Activated naive CD4-positive, alpha-beta T cell treated with Interleukin-2 at 50 U/mL for 16 hours (primary cell): ENCODE measurements at regions not wholly inside any gene's neighbourhood (a gene's known extent, or its start where the extent isn't known, plus 50 kb on each side); places are given as distances from the start of the nearest gene placed in this dataset.

Source experiments
- DNase-seq: peaks from one replicate; pipeline ENCODE4 v3.0.0-alpha.2; 2020

GRCh38 chrY:19140285-19140920 is 366.9 kb upstream of the HSFY2 start:
- DNase-seq = no peak

DNA sequence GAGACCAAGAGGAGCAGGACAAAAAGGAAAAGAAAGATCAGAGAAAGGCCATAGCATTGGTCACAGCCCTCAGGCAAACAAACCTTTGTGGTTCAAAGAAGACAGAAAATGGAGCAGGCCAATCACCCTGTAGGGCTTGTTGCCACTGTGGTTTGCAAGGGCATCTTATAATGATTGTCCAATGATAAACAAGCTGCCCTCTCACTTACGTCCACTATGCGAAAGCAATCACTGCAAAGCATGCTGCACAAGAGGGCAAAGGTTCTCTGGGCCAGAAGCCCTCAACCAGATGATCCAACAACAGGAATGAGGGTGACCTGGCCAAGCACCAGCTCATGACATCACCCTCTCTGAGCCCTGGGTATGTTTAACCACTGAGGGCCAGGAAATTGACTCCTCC is 360.9 kb upstream of the HSFY2 start:
- no peak for DNase-seq

DNA sequence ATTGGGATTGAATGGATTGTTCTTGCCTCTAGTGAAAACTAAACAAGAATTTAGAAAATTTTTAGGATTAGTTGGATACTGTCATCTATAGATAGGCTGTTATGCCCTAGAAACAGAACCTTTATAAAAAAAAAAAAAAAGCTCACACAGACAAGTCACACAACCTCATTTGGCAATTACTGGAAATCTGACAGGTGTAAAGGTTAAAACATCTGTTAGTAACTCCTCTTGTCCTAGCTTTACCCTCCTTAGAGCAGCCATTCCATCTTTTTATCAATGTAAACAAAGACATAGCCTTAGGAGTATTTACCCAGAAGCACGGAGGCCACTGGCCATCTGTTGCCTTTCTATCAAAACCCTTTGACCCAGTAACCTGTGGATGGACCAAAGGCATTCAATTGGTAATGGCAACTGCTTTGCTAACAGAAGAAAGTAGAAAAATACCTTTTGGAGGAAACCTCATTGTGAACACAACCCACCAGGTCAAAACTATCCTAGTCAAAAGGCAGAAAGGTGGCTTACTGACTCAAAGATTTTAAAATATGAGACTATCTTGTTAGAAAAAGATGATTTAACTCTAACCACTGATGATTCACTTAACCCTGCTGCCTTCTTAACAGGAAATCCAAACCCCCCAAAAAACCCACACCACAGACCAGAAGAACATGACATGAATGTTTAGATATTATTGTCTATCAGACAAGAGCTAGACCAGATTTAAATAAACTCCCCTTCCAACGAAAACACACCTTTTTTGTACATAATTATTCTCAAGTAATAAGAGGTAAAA is 357.2 kb upstream of the HSFY2 start:
- DNase-seq = no peak

DNA sequence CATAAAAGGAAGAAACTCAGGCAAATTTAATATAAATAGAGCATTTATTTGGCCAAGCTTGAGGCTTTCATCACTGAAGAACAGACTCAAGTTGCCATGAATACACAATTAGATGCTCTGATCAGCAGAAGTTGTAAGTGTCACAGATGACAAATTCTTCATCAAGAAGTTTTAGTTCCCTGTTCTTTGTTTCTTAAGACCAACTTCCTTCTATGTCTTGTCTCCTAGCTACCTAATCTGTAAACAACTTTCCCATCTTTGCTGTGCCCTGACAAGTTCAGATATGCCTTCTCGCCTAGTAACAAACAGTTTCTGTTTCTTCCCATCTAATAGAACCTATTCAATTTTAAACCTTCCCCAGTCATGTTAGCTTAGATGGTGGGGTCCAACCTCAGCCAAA is 353.4 kb upstream of the HSFY2 start:
- no peak for DNase-seq

DNA sequence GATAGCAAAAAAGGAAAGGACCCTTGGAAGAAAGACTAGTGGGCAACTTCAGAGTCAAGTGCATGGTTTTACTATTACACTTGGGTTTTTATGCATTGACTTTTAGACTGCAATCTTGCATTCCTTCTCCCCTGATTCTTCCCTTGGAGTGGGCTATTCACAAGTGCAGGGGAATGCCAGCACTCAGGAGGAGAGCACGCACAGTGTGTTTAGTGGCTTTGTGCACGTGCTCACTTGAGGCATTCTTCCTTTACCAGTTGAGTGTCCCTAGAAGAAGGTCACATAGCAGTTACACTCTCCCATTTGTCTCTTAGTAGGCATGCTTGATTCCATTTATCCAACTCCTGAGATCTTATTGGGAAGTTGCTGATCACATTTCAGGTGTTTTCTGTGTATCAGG is 351.1 kb upstream of the HSFY2 start:
- DNase-seq = no peak

DNA sequence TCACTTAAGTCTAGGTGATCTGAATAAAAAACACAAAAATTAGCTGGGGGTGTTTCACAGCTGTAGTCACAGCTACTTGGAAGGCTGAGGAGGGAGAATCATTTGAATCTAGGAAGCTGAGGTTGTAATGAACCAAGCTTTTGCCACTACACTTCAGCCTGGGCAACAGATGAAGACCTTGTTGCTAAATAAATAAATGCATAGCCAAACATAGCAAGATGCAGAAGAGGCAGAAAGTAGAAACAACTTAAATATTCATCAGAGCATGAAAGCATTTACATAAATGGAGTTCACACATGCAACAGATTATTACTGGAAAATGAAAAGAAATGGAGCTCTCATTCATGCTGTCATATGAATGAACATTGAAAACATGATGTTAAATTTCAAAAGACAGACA is 348.9 kb upstream of the HSFY2 start:
- DNase-seq = no peak

DNA sequence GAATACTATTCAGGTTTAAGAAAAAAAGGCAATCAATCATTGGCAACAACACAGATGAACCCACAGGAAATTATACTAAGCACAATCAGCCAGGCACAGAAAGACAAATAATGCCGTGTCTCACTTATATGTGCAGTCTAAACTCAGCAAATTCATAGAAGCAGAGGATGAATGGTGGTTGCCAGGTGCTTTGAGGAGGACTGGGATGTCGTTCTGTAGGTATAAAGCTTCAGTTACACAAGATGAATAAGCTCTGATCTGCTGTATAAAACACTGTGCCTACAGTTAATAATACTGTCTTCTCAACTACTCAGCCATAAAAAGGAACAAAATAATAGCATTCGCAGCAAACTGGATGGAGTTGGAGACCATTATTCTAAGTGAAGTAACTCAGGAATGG is 324.8 kb upstream of the HSFY2 start:
- no peak for DNase-seq

GRCh38 chrY:19095460-19095859 is 321.9 kb upstream of the HSFY2 start:
- no peak for DNase-seq

DNA sequence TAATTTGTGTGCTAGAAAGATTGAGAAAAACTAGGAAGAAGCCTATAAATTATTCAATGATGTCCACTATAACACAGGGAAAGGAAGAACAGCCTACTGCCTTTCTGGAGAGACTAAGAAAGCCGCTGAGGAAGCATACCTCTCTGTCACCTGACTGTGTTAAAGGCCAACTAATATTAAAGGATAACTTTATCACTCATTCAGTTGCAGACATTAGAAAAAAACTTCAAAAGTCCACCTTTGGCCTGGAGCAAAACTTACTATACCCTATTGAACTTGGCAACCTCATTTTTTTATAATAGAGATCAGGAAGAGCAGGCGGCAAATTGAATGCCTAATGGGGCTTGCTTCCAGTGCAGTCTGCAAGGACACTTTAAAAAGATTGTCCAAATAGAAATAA is 309.5 kb upstream of the HSFY2 start:
- DNase-seq = no peak

DNA sequence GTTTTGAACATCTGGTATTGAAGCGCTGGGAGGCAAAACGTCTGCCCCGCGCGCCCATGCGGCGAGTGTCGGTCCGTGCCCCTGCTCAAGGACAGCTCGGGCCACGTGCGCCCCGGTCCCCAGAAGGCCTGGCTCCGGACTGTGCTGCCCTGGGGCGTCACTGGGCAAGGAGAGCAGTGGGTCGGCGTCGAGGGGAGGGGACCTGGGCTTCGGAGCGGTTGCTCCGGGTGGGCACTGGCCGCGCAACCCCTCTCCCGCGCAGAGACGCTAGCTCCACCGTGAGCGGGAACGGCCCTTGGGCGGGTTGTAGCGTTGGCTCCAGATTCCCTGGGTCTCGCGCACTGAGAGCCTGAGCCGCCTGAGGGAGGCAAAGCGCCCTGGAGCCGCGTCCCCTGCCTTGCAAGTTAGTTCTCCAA is 304.2 kb upstream of the HSFY2 start:
- DNase-seq = no peak

- no peak for DNase-seq
These were observed 303.5 kb upstream of the HSFY2 start for GRCh38 chrY:19076846-19077697.

DNA sequence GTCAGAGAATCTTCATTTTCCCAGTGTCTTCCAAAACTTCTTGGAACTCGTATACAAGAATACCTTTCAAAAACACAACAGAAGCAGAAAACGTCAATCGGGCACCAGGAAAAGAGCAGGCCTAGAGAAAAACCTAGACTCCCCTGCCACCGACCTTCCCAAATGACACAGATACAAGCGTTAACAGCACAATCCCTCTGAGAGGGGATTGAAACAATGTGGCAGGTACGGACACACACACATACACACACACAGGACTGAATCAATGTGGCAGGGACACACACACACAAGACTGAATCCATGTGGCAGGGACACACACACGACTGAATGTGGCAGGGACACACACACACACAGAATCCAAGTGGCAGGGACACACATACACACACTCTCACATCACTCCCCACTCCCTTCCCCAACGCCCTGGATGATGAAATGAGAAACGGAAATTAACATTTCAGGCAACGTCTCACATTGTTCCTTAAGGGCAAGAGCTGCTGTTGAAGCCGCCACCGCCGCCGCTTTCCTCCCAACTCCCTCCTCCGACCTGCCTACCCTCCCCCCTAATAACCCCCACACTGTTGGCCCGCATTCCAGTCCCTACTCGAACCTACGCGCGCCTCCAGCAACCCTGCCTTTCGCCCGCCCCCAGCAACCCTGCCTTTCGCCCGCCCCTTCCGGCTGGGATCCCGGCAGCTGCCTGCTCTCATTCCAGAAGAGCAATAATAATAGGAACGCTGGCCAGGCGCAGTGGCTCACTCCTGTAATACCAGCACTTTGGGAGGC is 302.1 kb upstream of the HSFY2 start:
- peak; percentile 8 for DNase-seq

GRCh38 chrY:19067435-19067834 is 293.9 kb upstream of the HSFY2 start:
- no peak for DNase-seq

GRCh38 chrY:19066447-19067190 is 293.1 kb upstream of the HSFY2 start:
- no peak for DNase-seq

DNA sequence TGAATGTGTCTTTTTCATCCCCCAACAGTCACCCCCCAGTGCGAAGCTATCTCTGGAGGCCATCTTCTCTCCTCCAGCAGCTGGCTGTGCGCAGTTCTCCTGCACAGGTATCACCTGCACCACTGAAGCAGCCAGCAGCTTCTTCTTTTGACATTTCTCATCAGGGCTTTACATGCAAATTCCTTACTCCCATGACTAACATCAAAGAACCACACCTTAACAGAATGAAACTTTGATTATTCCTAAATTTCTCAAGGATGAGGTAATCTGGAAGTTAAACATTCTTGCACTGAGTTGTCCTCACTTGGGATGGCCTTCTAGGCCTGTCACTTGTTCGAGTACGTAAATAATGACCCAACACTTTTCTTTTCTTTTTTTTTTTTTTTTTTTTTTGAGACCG is 291.6 kb upstream of the HSFY2 start:
- DNase-seq = no peak

GRCh38 chrY:19059733-19060132 is 286.2 kb upstream of the HSFY2 start:
- no peak for DNase-seq

DNA sequence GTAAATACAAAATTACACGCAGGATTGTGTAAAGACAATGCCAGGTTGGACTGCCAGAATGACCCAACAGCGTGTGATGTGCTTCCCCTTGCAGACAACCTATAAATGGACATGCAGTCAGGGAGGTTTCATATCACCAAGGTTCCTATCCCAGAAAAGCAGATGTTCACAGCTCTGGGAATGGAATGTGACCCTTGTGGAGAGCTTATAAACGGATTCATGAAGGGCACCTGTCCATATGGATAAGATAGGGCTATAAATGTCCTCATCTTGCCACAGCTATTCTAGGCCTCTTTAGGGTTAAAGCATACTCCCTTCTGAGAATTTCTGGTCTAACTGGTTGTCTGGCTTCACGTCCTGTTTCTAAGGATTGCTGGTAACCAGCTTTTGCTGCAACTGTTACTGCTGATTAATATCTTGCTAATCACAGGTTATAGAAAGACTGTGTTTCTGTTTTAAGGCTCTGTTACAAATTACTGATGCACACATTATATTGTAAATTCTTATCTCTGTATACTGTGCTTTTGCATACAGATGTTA is 285.4 kb upstream of the HSFY2 start:
- DNase-seq = no peak

DNA sequence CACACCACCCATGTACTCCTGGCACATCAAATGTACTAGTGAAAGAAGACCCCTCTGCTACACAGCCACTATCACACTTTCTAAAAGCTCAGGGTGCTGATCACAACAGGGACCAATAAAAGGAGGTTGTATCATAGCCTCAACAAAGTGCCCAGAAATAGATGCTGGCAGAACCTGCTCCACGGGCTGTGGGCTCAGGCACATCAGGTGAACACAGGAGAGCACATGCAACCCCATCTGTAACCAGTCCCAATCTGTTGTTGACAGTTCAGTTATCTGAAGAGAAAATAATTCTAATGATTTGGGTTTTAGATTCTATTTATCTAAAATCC is 282.6 kb upstream of the HSFY2 start:
- DNase-seq = no peak

DNA sequence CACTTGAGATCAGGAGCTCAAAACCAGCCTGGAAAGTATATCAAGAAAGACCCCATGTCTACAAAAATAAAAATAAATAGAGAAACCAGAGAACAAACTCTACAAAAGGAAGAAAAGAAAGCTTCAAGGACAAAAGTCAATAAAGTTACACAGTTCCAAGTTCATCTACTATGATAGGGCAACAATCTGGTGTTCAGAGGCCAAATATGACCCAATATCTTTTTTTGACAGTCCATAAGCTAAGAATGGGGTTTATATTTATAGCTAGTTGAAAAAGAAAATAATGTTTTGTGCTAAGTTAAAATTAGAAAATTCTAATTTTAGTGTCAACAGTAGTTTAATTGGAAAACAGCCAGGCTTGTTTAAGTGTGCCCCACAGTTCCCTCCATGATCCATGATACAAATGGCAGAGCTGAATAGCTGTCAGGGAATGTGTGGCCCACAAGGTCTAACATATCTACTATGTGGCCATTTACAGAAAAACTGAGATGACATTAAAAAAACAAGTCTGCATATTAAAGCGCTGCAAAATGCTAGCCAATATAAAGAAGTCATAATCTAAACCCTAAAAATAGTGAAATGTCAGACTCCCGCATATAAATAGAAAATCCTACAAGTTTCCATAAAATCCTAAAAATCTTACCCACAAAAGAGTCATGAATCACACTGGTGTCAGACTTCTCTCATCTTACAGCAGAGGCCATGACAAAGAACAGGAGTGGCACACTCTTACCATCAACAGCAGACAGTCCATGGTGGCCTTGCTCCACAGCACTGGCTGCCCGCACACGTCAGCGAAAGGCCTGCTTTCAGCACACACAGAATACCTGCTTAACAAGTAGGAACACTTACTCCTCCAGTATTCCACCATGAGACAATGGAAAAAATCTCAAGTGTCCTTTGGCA is 281.9 kb upstream of the HSFY2 start:
- DNase-seq = no peak

GRCh38 chrY:19053806-19054205 is 280.3 kb upstream of the HSFY2 start:
- no peak for DNase-seq

DNA sequence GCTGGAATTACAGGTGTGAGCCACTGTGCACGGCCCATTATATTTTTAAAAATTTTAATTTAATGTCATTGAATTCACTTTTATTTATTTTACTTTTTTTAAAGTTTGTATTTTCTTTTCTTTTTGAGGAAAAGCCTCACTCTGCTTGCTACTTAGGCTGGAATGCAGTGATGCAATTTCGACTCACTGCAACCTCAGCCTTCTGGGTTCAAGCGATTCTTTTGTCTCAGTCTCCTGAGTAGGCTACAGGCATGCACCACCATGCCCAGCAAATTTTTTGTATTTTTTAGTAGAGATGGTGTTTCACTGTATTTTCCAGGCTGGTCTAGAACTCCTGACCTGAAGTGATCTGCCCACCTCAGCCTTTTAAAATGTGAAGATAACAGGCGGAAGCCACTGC is 277.5 kb upstream of the HSFY2 start:
- DNase-seq = no peak
